Esophagus squamous epithelium (tissue), 5 donors: ENCODE measurements at regions not wholly inside any gene's neighbourhood (a gene's known extent, or its start where the extent isn't known, plus 50 kb on each side); places are given as distances from the start of the nearest gene placed in this dataset.

Source experiments
- DNase-seq: peaks from one replicate; lab custom pipeline; 2025; lab: John Stamatoyannopoulos, UW
- H3K27ac ChIP-seq, 4 donors: fragments of 200-600 bp; sonication (generic); one replicate each; pipeline ENCODE4 v1.5.1; 2016 to 2019; ENCODE audit warnings: mild to moderate bottlenecking in 1 of 4
- H3K27me3 ChIP-seq, 4 donors: fragments of 200-600 bp; sonication (generic); 1 replicate in 3 of 4; 2 replicates in 1 of 4; pipeline versions ENCODE4 v1.5.1 to v1.6.0; 2017 to 2021; ENCODE audit warnings: antibody characterized with exemption in 1 of 4
- H3K36me3 ChIP-seq, 3 donors: fragments of 200-600 bp; sonication (generic); one replicate each; pipeline ENCODE4 v1.5.1; 2016 to 2019
- H3K4me1 ChIP-seq, 3 donors: fragments of 200-600 bp; sonication (generic); one replicate each; pipeline ENCODE4 v1.5.1; 2017 to 2019
- H3K4me3 ChIP-seq, 4 donors: fragments of 200-600 bp; sonication (generic); 1 replicate in 3 of 4; 2 replicates in 1 of 4; pipeline ENCODE4 v1.5.1; 2016 to 2019; ENCODE audit warnings: mild to moderate bottlenecking in 2 of 4, moderate library complexity in 1 of 4
- H3K9me3 ChIP-seq, 3 donors: fragments of 200-600 bp; sonication (generic); one replicate each; pipeline ENCODE4 v1.5.1; 2016 to 2019
- CTCF ChIP-seq, 6 experiments: fragments of 450-650 bp in 4 of 6; fragments of 200-600 bp in 2 of 6; sonication (generic) in 2 of 6; IDR thresholded peaks; one replicate each; pipeline ENCODE4 v1.5.1; 2016 to 2019; ENCODE audit warnings: antibody characterized with exemption in 6 of 6, mild to moderate bottlenecking in 4 of 6, moderate library complexity in 4 of 6
- POLR2A ChIP-seq, 4 donors: fragments of 450-650 bp; IDR thresholded peaks; one replicate each; pipeline ENCODE4 v1.6.1; 2017; ENCODE audit warnings: antibody characterized with exemption in 4 of 4, mild to moderate bottlenecking in 4 of 4, moderate library complexity in 3 of 4
- WGBS, 2 donors: methylation state at CpG; one replicate each; pipeline ENCODE4 v1.1.5; 2018; 5-methylcytosine and 5-hydroxymethylcytosine counted together
- intact Hi-C: fragments of 100-400 bp; cut with DNase I; formaldehyde crosslinking; loops from one replicate; pipeline ENCODE4 v1.15.0; 2022
- donor health status: DM: yes; HTN: yes; CAD: no.

GRCh38 chr4:101710806-101711205, 79.7 kb upstream of the BANK1 start:
- no peaks in the 10 kb centered on the region for H3K36me3 ChIP-seq
- H3K9me3 ChIP-seq, result peaks cover 0 to 4% (median 0%) of the 10 kb centered on the region in 3 donors
- intact Hi-C loops, result no loop called here
- H3K27ac ChIP-seq, result no peak overlapping the region
- H3K4me1 ChIP-seq, result no peaks in the 10 kb centered on the region
- H3K27me3 ChIP-seq, result no peaks in the 10 kb centered on the region
- TF ChIP-seq CTCF (IDR thresholded peaks at IDR 0.05) (no peak), POLR2A (IDR thresholded peaks at IDR 0.05) (no peak)
- no peak overlapping the region for H3K4me3 ChIP-seq
- DNase-seq, result no peak
- 95 to 96% methylated on average over 1 of the region's 1 CpG for WGBS, 2 donors

- DNase-seq, result no peak
- Histone ChIP-seq H3K27me3 (no peaks in the 10 kb centered on the region), H3K27ac (no peak overlapping the region), H3K4me1 (no peaks in the 10 kb centered on the region), H3K4me3 (no peak overlapping the region), H3K36me3 (no peaks in the 10 kb centered on the region), H3K9me3 (peaks cover 0 to 4% (median 0%) of the 10 kb centered on the region in 3 donors)
- no peak for TF ChIP-seq POLR2A (IDR thresholded peaks at IDR 0.05)
- TF ChIP-seq CTCF (IDR thresholded peaks at IDR 0.05), result no peak
- intact Hi-C loops, result no loop called here
- WGBS, 2 donors, result 90 to 92% methylated on average over 1 of the region's 1 CpG
These were observed 82.1 kb upstream of the BANK1 start for GRCh38 chr4:101708293-101709039.

- H3K4me1 ChIP-seq, result no peaks in the 10 kb centered on the region
- no peak for DNase-seq
- intact Hi-C loops, result no loop called here
- H3K27ac ChIP-seq, result no peak overlapping the region
- TF ChIP-seq POLR2A (IDR thresholded peaks at IDR 0.05) (no peak), CTCF (IDR thresholded peaks at IDR 0.05) (no peak)
- peaks cover 0 to 4% (median 0%) of the 10 kb centered on the region in 3 donors for H3K9me3 ChIP-seq
- WGBS, 2 donors, result 79 to 83% methylated on average over 3 of the region's 3 CpGs
- no peaks in the 10 kb centered on the region for H3K27me3 ChIP-seq
- H3K36me3 ChIP-seq, result no peaks in the 10 kb centered on the region
- no peak overlapping the region for H3K4me3 ChIP-seq
These were observed 82.9 kb upstream of the BANK1 start for GRCh38 chr4:101707596-101707995.

- H3K4me1 ChIP-seq, result no peaks in the 10 kb centered on the region
- no peaks in the 10 kb centered on the region for H3K36me3 ChIP-seq
- H3K27me3 ChIP-seq, result no peaks in the 10 kb centered on the region
- TF ChIP-seq CTCF (IDR thresholded peaks at IDR 0.05), result no peak
- no peak for TF ChIP-seq POLR2A (IDR thresholded peaks at IDR 0.05)
- intact Hi-C loops, result no loop called here
- DNase-seq, result no peak
- peaks cover 0 to 4% (median 0%) of the 10 kb centered on the region in 3 donors for H3K9me3 ChIP-seq
- no peak overlapping the region for H3K4me3 ChIP-seq
- no peak overlapping the region for H3K27ac ChIP-seq
- WGBS, 2 donors, result 79 to 85% methylated on average over 1 of the region's 1 CpG
These were observed 83.9 kb upstream of the BANK1 start for GRCh38 chr4:101706535-101707057.

- TF ChIP-seq CTCF (IDR thresholded peaks at IDR 0.05) (no peak), POLR2A (IDR thresholded peaks at IDR 0.05) (no peak)
- no peaks in the 10 kb centered on the region for H3K4me1 ChIP-seq
- intact Hi-C loops, result no loop called here
- no peak overlapping the region for H3K27ac ChIP-seq
- no peaks in the 10 kb centered on the region for H3K36me3 ChIP-seq
- H3K4me3 ChIP-seq, result no peak overlapping the region
- no peaks in the 10 kb centered on the region for H3K27me3 ChIP-seq
- 93 to 95% methylated on average over 1 of the region's 1 CpG for WGBS, 2 donors
- H3K9me3 ChIP-seq, result peaks cover 0 to 1% (median 0%) of the 10 kb centered on the region in 3 donors
- no peak for DNase-seq
These were observed 89.0 kb upstream of the BANK1 start for GRCh38 chr4:101701551-101701950.
